KG1 (cell line): ENCODE measurements at regions not wholly inside any gene's neighbourhood (a gene's known extent, or its start where the extent isn't known, plus 50 kb on each side); places are given as distances from the start of the nearest gene placed in this dataset.
"Not testable (repeated sequence)": the region's sequence is repeated elsewhere in the genome, so short reads cannot be mapped to it uniquely, and the experiment has no call there.

Experiments used
- DNase-seq: peaks from one replicate; lab custom pipeline; 2025; lab: John Stamatoyannopoulos, UW

GRCh38 chr5:107072440-107072839 lies 598.3 kb downstream of the EFNA5 start:
- no peak for DNase-seq

- no peak for DNase-seq
These were observed 602.0 kb downstream of the EFNA5 start for GRCh38 chr5:107068782-107069181.

- DNase-seq = no peak
These were observed 603.3 kb downstream of the EFNA5 start for GRCh38 chr5:107067395-107067794.

GRCh38 chr5:107063511-107063910 lies 607.2 kb downstream of the EFNA5 start:
- DNase-seq = no peak

GRCh38 chr5:107058803-107059202 lies 611.9 kb downstream of the EFNA5 start:
- DNase-seq = no peak

- DNase-seq = no peak
These were observed 612.5 kb downstream of the EFNA5 start for GRCh38 chr5:107058235-107058634.

- no peak for DNase-seq
These were observed 614.5 kb downstream of the EFNA5 start for GRCh38 chr5:107056278-107056677.

GRCh38 chr5:107047048-107047447 lies 623.7 kb downstream of the EFNA5 start:
- no peak for DNase-seq

GRCh38 chr5:107043665-107044064 lies 627.1 kb downstream of the EFNA5 start:
- no peak for DNase-seq

GRCh38 chr5:107040907-107041306 lies 629.8 kb downstream of the EFNA5 start:
- DNase-seq = no peak

GRCh38 chr5:107032629-107033028 lies 638.1 kb downstream of the EFNA5 start:
- DNase-seq = no peak

- no peak for DNase-seq
These were observed 641.8 kb downstream of the EFNA5 start for GRCh38 chr5:107028938-107029337.

GRCh38 chr5:107025712-107026497 lies 644.8 kb downstream of the EFNA5 start:
- no peak for DNase-seq

- no peak for DNase-seq
These were observed 647.0 kb downstream of the EFNA5 start for GRCh38 chr5:107023732-107024131.

- DNase-seq = no peak
These were observed 649.2 kb downstream of the EFNA5 start for GRCh38 chr5:107021575-107021974.

GRCh38 chr5:107020626-107021025 lies 650.1 kb downstream of the EFNA5 start:
- DNase-seq = no peak

- no peak for DNase-seq
These were observed 653.1 kb downstream of the EFNA5 start for GRCh38 chr5:107017616-107018015.

- no peak for DNase-seq
These were observed 658.4 kb downstream of the EFNA5 start for GRCh38 chr5:107012371-107012770.

GRCh38 chr5:107011605-107012004 lies 659.1 kb downstream of the EFNA5 start:
- DNase-seq = no peak

- no peak for DNase-seq
These were observed 660.7 kb downstream of the EFNA5 start for GRCh38 chr5:107010060-107010459.

GRCh38 chr5:107005653-107006052 lies 665.1 kb downstream of the EFNA5 start:
- DNase-seq = no peak

- no peak for DNase-seq
These were observed 665.6 kb downstream of the EFNA5 start for GRCh38 chr5:107005161-107005560.

- DNase-seq = no peak
These were observed 668.6 kb downstream of the EFNA5 start for GRCh38 chr5:107002115-107002514.

GRCh38 chr5:106999506-106999905 lies 671.2 kb downstream of the EFNA5 start:
- not testable (repeated sequence) for DNase-seq
